ENCODE measurements at regions not wholly inside any gene's neighbourhood (a gene's known extent, or its start where the extent isn't known, plus 50 kb on each side); places are given as distances from the start of the nearest gene placed in this dataset.

GRCh38 chr10:43969506-43969905, 320.8 kb upstream of the ZNF32 start:
- TF ChIP-seq CTCF (IDR thresholded peaks at IDR 0.05; ENCODE audit: borderline replicate concordance, extremely low read depth, low read length, poor library complexity, severe bottlenecking), result no peak
- TF ChIP-seq EZH2 (IDR thresholded peaks at IDR 0.05; ENCODE audit: borderline replicate concordance, low read depth, low read length, severe bottlenecking), result no peak
